SK-N-SH (cell line): ENCODE measurements at regions not wholly inside any gene's neighbourhood (a gene's known extent, or its start where the extent isn't known, plus 50 kb on each side); places are given as distances from the start of the nearest gene placed in this dataset.

Experiments used
- CTCF ChIA-PET: fragments of 300-600, 350-600 bp; formaldehyde crosslinking; extraction: SDS; loops from one replicate; lab custom pipeline; 2021; lab: Yijun Ruan, JAX
- POLR2A ChIA-PET: fragments of 350-600 bp; sonication (Branson Sonifier 250); formaldehyde crosslinking; extraction: SDS; loops from one replicate; lab custom pipeline; 2020; ENCODE audit warnings: antibody characterized with exemption, inconsistent platforms; lab: Yijun Ruan, JAX
- DNase-seq: peaks from one replicate; pipeline ENCODE4 v3.0.0; 2012
- H2AFZ ChIP-seq: fragments of 200-600 bp; sonication (generic); 2 replicates; pipeline ENCODE4 v1.8.1; 2016; ENCODE audit warnings: antibody characterized with exemption, mild to moderate bottlenecking, low read depth
- H3F3A ChIP-seq: fragments of 200-600 bp; sonication (generic); replicated peaks from 2 replicates; pipeline ENCODE3; 2016; ENCODE audit warnings: antibody characterized with exemption, mild to moderate bottlenecking; ENCODE audit not compliant: insufficient read depth
- H3K27ac ChIP-seq, 2 experiments: fragments of 200-500 bp in 1 of 2; fragments of 200-600 bp in 1 of 2; sonication (Bioruptor generic) in 1 of 2; sonication (generic), shearing (Covaris generic) in 1 of 2; 2 replicates each; pipeline versions ENCODE4 v1.5.1 to v1.6.1; 2014 to 2016; ENCODE audit warnings: low read depth in 2 of 2, inconsistent platforms in 1 of 2, low read length in 1 of 2, mild to moderate bottlenecking in 1 of 2, mixed read lengths in 1 of 2
- H3K27me3 ChIP-seq: fragments of 200-600 bp; sonication (generic), shearing (Covaris generic); 2 replicates; pipeline ENCODE4 v1.6.1; 2016; ENCODE audit warnings: mixed run types; ENCODE audit not compliant: insufficient read depth
- H3K36me3 ChIP-seq, 2 experiments: fragments of 200-500 bp in 1 of 2; fragments of 200-600 bp in 1 of 2; sonication (Bioruptor generic) in 1 of 2; sonication (generic) in 1 of 2; replicated peaks in 1 of 2; 2 replicates each; pipeline versions ENCODE3 to v1.5.1; 2014 to 2016; ENCODE audit warnings: low read length in 1 of 2, mild to moderate bottlenecking in 1 of 2; ENCODE audit not compliant: insufficient read depth in 2 of 2, control insufficient read depth in 1 of 2
- H3K4me1 ChIP-seq, 2 experiments: fragments of 200-500 bp in 1 of 2; fragments of 200-600 bp in 1 of 2; sonication (Bioruptor generic) in 1 of 2; sonication (generic), shearing (Covaris generic) in 1 of 2; 2 replicates each; pipeline versions ENCODE4 v1.5.1 to v1.6.1; 2014 to 2016; ENCODE audit warnings: low read depth in 1 of 2, low read length in 1 of 2, mixed run types in 1 of 2; ENCODE audit not compliant: insufficient read depth in 2 of 2, control insufficient read depth in 1 of 2
- H3K4me2 ChIP-seq: fragments of 200-600 bp; sonication (generic), shearing (Covaris generic); 2 replicates; pipeline ENCODE4 v1.6.1; 2017; ENCODE audit warnings: mixed run types
- H3K4me3 ChIP-seq, 2 experiments: fragments of 200-500 bp in 1 of 2; fragments of 200-600 bp in 1 of 2; sonication (Bioruptor generic) in 1 of 2; sonication (generic), shearing (Covaris generic) in 1 of 2; 2 replicates each; pipeline versions ENCODE4 v1.5.1 to v1.8.1; 2014 to 2016; ENCODE audit warnings: low read depth in 2 of 2, inconsistent platforms in 1 of 2, low read length in 1 of 2, mild to moderate bottlenecking in 1 of 2, mixed read lengths in 1 of 2, moderate library complexity in 1 of 2
- H3K79me2 ChIP-seq: fragments of 200-600 bp; sonication (generic); 2 replicates; pipeline ENCODE4 v1.8.1; 2017; ENCODE audit warnings: mild to moderate bottlenecking; ENCODE audit not compliant: insufficient read depth
- H3K9ac ChIP-seq: fragments of 200-600 bp; sonication (generic); 2 replicates; pipeline ENCODE4 v1.6.1; 2017; ENCODE audit warnings: mixed run types
- H3K9me2 ChIP-seq: fragments of 200-600 bp; sonication (generic); 2 replicates; pipeline ENCODE4 v1.6.1; 2017; ENCODE audit warnings: mixed run types
- H3K9me3 ChIP-seq: fragments of 200-600 bp; sonication (generic); 2 replicates; pipeline ENCODE4 v1.6.1; 2017; ENCODE audit warnings: mixed run types, mild to moderate bottlenecking, moderate library complexity
- H4K20me1 ChIP-seq: fragments of 200-600 bp; sonication (generic); 2 replicates; pipeline ENCODE4 v1.6.1; 2017; ENCODE audit warnings: mild to moderate bottlenecking, mixed run types; ENCODE audit not compliant: insufficient read depth
- CHD2 ChIP-seq: fragments of 150-350 bp; IDR thresholded peaks from 2 replicates; pipeline ENCODE4 v1.6.1; 2018; ENCODE audit warnings: low read length; ENCODE audit not compliant: partially characterized antibody
- ELF1 ChIP-seq: IDR thresholded peaks from 2 replicates; pipeline ENCODE4 v1.4.0; 2012
- EP300 ChIP-seq, 2 experiments: IDR thresholded peaks; 2 replicates each; pipeline versions ENCODE4 v1.4.0 to v1.6.1; 2012; ENCODE audit warnings: borderline replicate concordance in 1 of 2, low read depth in 1 of 2, low read length in 1 of 2
- EZH2phosphoT487 ChIP-seq: fragments of 200-600 bp; sonication (generic); IDR thresholded peaks from 2 replicates; pipeline ENCODE4 v1.6.1; 2017; ENCODE audit warnings: low read depth, mixed run types, mild to moderate bottlenecking, antibody characterized with exemption, moderate library complexity, borderline replicate concordance
- JUND ChIP-seq: IDR thresholded peaks from 2 replicates; pipeline ENCODE4 v1.4.0; 2012
- NFIC ChIP-seq: IDR thresholded peaks from 2 replicates; pipeline ENCODE4 v1.4.0; 2012; ENCODE audit warnings: borderline replicate concordance
- NRF1 ChIP-seq: IDR thresholded peaks from 2 replicates; pipeline ENCODE4 v1.6.1; 2012; ENCODE audit warnings: low read depth, mild to moderate bottlenecking, low read length
- PBX3 ChIP-seq: IDR thresholded peaks from 2 replicates; pipeline ENCODE4; 2012
- RCOR1 ChIP-seq: fragments of 150-350 bp; IDR thresholded peaks from 2 replicates; pipeline ENCODE4 v1.6.1; 2017; ENCODE audit warnings: antibody characterized with exemption, low read length
- REST ChIP-seq: IDR thresholded peaks from 2 replicates; pipeline ENCODE4 v1.6.1; 2012; ENCODE audit warnings: mild to moderate bottlenecking, low read depth, low read length, moderate library complexity
- SMC3 ChIP-seq: IDR thresholded peaks from 2 replicates; pipeline ENCODE4 v1.6.1; 2012; ENCODE audit warnings: low read depth, low read length, improper control_type of control experiment
- TCF12 ChIP-seq: IDR thresholded peaks from 2 replicates; pipeline ENCODE4 v1.4.0; 2012
- TEAD4 ChIP-seq: IDR thresholded peaks from 2 replicates; pipeline ENCODE4 v1.4.0; 2012; ENCODE audit warnings: mild to moderate bottlenecking, borderline replicate concordance; ENCODE audit not compliant: insufficient read depth
- WGBS: methylation state at CpG from one replicate; pipeline ENCODE4 v1.1.6; 2017; ENCODE audit warnings: low lambda C conversion rate; 5-methylcytosine and 5-hydroxymethylcytosine counted together

GRCh38 chr9:8071445-8071798, 271.8 kb upstream of the DMAC1 start:
- Histone ChIP-seq H3K4me2 (no peak overlapping the region), H4K20me1 (no peaks in the 10 kb centered on the region), H3F3A (no peaks in the 10 kb centered on the region), H3K4me1 (peaks cover 0 to 9% of the 10 kb centered on the region in 2 experiments; a peak in 1 of 4 replicates), H3K27me3 (no peaks in the 10 kb centered on the region), H3K36me3 (no peaks in the 10 kb centered on the region), H3K27ac (peak overlapping the region in 1 of 2 experiments; percentile 11; a peak in 1 of 4 replicates), H3K4me3 (no peak overlapping the region), H2AFZ (no peak overlapping the region), H3K9me3 (no peaks in the 10 kb centered on the region), H3K79me2 (no peaks in the 10 kb centered on the region), H3K9ac (no peak overlapping the region), H3K9me2 (no peaks in the 10 kb centered on the region)
- POLR2A ChIA-PET, result no interaction called here
- WGBS, result 52% methylated on average over 4 of the region's 4 CpGs
- TF ChIP-seq TCF12 (no peak), JUND (no peak), NFIC (no peak), NRF1 (no peak), RCOR1 (no peak), ELF1 (no peak), EP300 (IDR thresholded peaks at IDR 0.05; ENCODE audit: borderline replicate concordance in 1 of 2, low read depth in 1 of 2, low read length in 1 of 2) (no peak), PBX3 (no peak), REST (no peak), CHD2 (no peak), SMC3 (no peak), TEAD4 (no peak), EZH2phosphoT487 (no peak)
- CTCF ChIA-PET, result no interaction called here
- DNase-seq, result no peak

DNA sequence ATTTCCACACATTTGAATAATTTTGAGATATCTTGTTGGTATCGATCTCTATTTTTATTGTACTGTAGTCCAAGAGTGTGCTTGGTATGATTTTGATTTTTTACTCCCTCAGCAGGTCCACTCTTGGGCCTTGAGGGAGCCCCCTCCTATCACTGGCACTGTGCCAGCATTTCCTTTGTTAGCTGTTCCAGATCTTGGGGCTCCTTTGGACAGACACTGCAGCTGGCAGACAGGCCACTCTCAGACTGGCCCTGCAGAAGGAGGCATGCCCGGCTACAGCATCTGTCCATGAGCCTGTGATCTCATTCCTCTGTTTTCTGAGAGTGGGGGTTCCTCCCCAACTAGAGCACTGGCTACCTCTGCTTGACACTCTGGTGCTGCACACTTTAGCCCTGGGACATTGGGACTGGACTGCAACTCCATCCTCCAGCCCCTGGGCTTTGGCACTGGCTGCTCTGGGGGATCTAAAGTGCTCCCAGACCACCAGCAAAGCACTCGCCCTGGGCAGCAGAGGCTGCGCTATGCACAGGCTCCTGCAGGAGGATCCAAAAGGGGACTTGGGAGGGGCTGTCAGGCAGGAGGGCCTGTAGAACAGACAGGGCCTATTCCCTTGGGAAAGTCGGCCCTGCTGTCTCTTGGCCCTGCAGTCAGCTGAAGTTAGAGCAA, 271.3 kb upstream of the DMAC1 start:
- H3K9ac ChIP-seq, result no peak overlapping the region
- H3K4me3 ChIP-seq, result no peak overlapping the region
- no peaks in the 10 kb centered on the region for H3K27me3 ChIP-seq
- H3K4me1 ChIP-seq, result peaks cover 0 to 9% of the 10 kb centered on the region in 2 experiments; a peak in 1 of 4 replicates
- no peak overlapping the region for H2AFZ ChIP-seq
- DNase-seq, result peak; percentile 12
- no peak for TF ChIP-seq NFIC
- H3K9me3 ChIP-seq, result no peaks in the 10 kb centered on the region
- no peak overlapping the region for H3K4me2 ChIP-seq
- peak overlapping the region in 1 of 2 experiments; percentile 11; a peak in 1 of 4 replicates for H3K27ac ChIP-seq
- 79% methylated on average over 2 of the region's 5 CpGs for WGBS
- ChIA-PET POLR2A (no interaction called here), CTCF (no interaction called here)
- H3K79me2 ChIP-seq, result no peaks in the 10 kb centered on the region
- H3K36me3 ChIP-seq, result no peaks in the 10 kb centered on the region
- no peaks in the 10 kb centered on the region for H4K20me1 ChIP-seq
- no peaks in the 10 kb centered on the region for H3F3A ChIP-seq
- H3K9me2 ChIP-seq, result no peaks in the 10 kb centered on the region
